GM12878 (cell line): ENCODE measurements at regions not wholly inside any gene's neighbourhood (a gene's known extent, or its start where the extent isn't known, plus 50 kb on each side); places are given as distances from the start of the nearest gene placed in this dataset.

Source experiments
- ATAC-seq: fragments of 200-7000 bp; cut with Tn5 transposase; 3 replicates; pipeline ENCODE4 v1.9.1; 2020; ENCODE audit warnings: mild to moderate bottlenecking, moderate library complexity
- BruUV-seq: library from RNA; stranded (reverse); fragments of 400-500 nt; replicated peaks from 2 replicates; lab custom pipeline; 2021; lab: Mats Ljungman, UMichigan
- CTCF ChIA-PET: fragments of 300-600 bp; sonication (Branson Sonifier 250); formaldehyde crosslinking; extraction: SDS; loops from one replicate; lab custom pipeline; 2021; ENCODE audit warnings: inconsistent platforms; lab: Yijun Ruan, JAX
- POLR2A ChIA-PET: fragments of 350-600 bp; formaldehyde crosslinking; extraction: SDS; loops from one replicate; lab custom pipeline; 2021; ENCODE audit warnings: inconsistent platforms; lab: Charles Lee
- RAD21 ChIA-PET: fragments of 300-600 bp; sonication (Branson Sonifier 250); formaldehyde crosslinking; loops from one replicate; lab custom pipeline; 2023; ENCODE audit warnings: antibody characterized with exemption; ENCODE audit not compliant: unreplicated experiment; lab: Charles Lee
- SMC1A ChIA-PET: fragments of 300-600 bp; sonication (Branson Sonifier 250); formaldehyde crosslinking; loops from one replicate; lab custom pipeline; 2023; ENCODE audit not compliant: unreplicated experiment, uncharacterized antibody; lab: Charles Lee
- DNase-seq: peaks from one replicate; pipeline ENCODE4 v3.0.0-alpha.2; 2011; ENCODE audit warnings: low read depth, low spot score
- FAIRE-seq: peaks from 3 replicates; lab custom pipeline; 2011; peaks lifted over from hg19 to GRCh38; lab: Jason Lieb, UNC
- H2AFZ ChIP-seq: 2 replicates; pipeline ENCODE4 v1.6.0; 2011; ENCODE audit warnings: low read depth, low read length, control low read depth; ENCODE audit not compliant: control insufficient read depth
- H3K27ac ChIP-seq: 2 replicates; pipeline ENCODE4 v1.5.1; 2011; ENCODE audit warnings: control low read depth; ENCODE audit not compliant: control insufficient read depth, insufficient read depth
- H3K27me3 ChIP-seq, 2 experiments: replicated peaks in 1 of 2; 2 replicates each; pipeline versions ENCODE4 v1.6.0 to v1.6.1; 2011; ENCODE audit warnings: low read length in 1 of 2; ENCODE audit not compliant: control insufficient read depth in 2 of 2, insufficient read depth in 2 of 2
- H3K36me3 ChIP-seq, 2 experiments: 2 replicates each; pipeline ENCODE4 v1.5.1; 2011; ENCODE audit warnings: low read length in 1 of 2; ENCODE audit not compliant: control insufficient read depth in 2 of 2, insufficient read depth in 2 of 2
- H3K4me1 ChIP-seq: 2 replicates; pipeline ENCODE4 v1.6.1; 2011; ENCODE audit warnings: mild to moderate bottlenecking, low read length, moderate library complexity, mixed read lengths; ENCODE audit not compliant: control insufficient read depth, insufficient read depth
- H3K4me2 ChIP-seq: 2 replicates; pipeline ENCODE4 v1.6.0; 2011; ENCODE audit warnings: control low read depth; ENCODE audit not compliant: control insufficient read depth, insufficient read depth
- H3K4me3 ChIP-seq: fragments of 200-600 bp; sonication (generic); 2 replicates; pipeline ENCODE4 v1.5.1; 2016
- H3K79me2 ChIP-seq: 2 replicates; pipeline ENCODE4 v1.6.0; 2011; ENCODE audit warnings: low read length; ENCODE audit not compliant: control insufficient read depth, insufficient read depth
- H3K9ac ChIP-seq: 2 replicates; pipeline ENCODE4 v1.8.0; 2011; ENCODE audit warnings: low read length, control low read depth, mixed read lengths; ENCODE audit not compliant: control insufficient read depth, insufficient read depth
- H3K9me3 ChIP-seq: replicated peaks from 3 replicates; pipeline ENCODE4 v1.5.1; 2011; ENCODE audit warnings: mild to moderate bottlenecking, low read length; ENCODE audit not compliant: control insufficient read depth, insufficient read depth
- H4K20me1 ChIP-seq: 2 replicates; pipeline ENCODE4 v1.6.0; 2011; ENCODE audit not compliant: control insufficient read depth, insufficient read depth
- ATF7 ChIP-seq: fragments of 450-650 bp; IDR thresholded peaks from 2 replicates; pipeline ENCODE4 v1.6.1; 2016; ENCODE audit warnings: low read depth, mild to moderate bottlenecking
- BHLHE40 ChIP-seq, 2 experiments: fragments of 450-650 bp in 1 of 2; IDR thresholded peaks; 2 replicates each; pipeline ENCODE4 v1.6.1; 2011 to 2017; ENCODE audit warnings: low read depth in 2 of 2, borderline replicate concordance in 1 of 2, improper control_type of control experiment in 1 of 2, low read length in 1 of 2, mild to moderate bottlenecking in 1 of 2
- CBX5 ChIP-seq: sonication (generic); IDR thresholded peaks from 2 replicates; pipeline ENCODE4 v1.6.1; 2016; ENCODE audit warnings: low read depth, moderate library complexity, mild to moderate bottlenecking, inconsistent platforms
- CREM ChIP-seq: IDR thresholded peaks from 2 replicates; pipeline ENCODE4 v1.6.1; 2014; ENCODE audit warnings: antibody characterized with exemption, low read depth
- KAT2A ChIP-seq: conservative IDR thresholded peaks from 2 replicates; pipeline ENCODE4 v1.6.1; 2011; ENCODE audit warnings: low read depth, low read length; ENCODE audit not compliant: control insufficient read depth
- KDM1A ChIP-seq: fragments of 200-600 bp; sonication (generic); IDR thresholded peaks from 2 replicates; pipeline ENCODE4 v1.6.1; 2016; ENCODE audit warnings: borderline replicate concordance
- MYC ChIP-seq: IDR thresholded peaks from 2 replicates; pipeline ENCODE4 v1.6.1; 2011; ENCODE audit warnings: mild to moderate bottlenecking, low read length, moderate library complexity, inconsistent platforms; ENCODE audit not compliant: insufficient read depth, insufficient replicate concordance, insufficient read length, severe bottlenecking
- RELA ChIP-seq: fragments of 450-650 bp; IDR thresholded peaks from 2 replicates; pipeline ENCODE4 v1.8.0; 2014; ENCODE audit warnings: borderline replicate concordance; ENCODE audit not compliant: partially characterized antibody
- SREBF2 ChIP-seq: IDR thresholded peaks from 2 replicates; pipeline ENCODE4 v1.6.1; 2012; ENCODE audit warnings: mild to moderate bottlenecking, low read length
- SUPT20H ChIP-seq: IDR thresholded peaks from 2 replicates; pipeline ENCODE4 v1.6.1; 2011; ENCODE audit warnings: low read depth, mild to moderate bottlenecking, low read length, moderate library complexity, borderline replicate concordance; ENCODE audit not compliant: control insufficient read depth
- SUZ12 ChIP-seq: fragments of 200-600 bp; sonication (generic); IDR thresholded peaks from one replicate; pipeline ENCODE4 v1.6.1; 2018; ENCODE audit warnings: antibody characterized with exemption, mild to moderate bottlenecking; ENCODE audit not compliant: unreplicated experiment
- TARDBP ChIP-seq: IDR thresholded peaks from 2 replicates; pipeline ENCODE4 v1.6.1; 2016; ENCODE audit warnings: borderline replicate concordance
- TCF12 ChIP-seq: IDR thresholded peaks from 2 replicates; pipeline ENCODE4 v1.6.1; 2011; ENCODE audit warnings: low read depth, mild to moderate bottlenecking, low read length
- YBX1 ChIP-seq: fragments of 450-650 bp; IDR thresholded peaks from 2 replicates; pipeline ENCODE4 v1.6.1; 2016; ENCODE audit warnings: antibody characterized with exemption
- ZBED1 ChIP-seq: IDR thresholded peaks from 2 replicates; pipeline ENCODE4 v1.6.1; 2016; ENCODE audit warnings: borderline replicate concordance
- WGBS: methylation state at CpG from one replicate; pipeline ENCODE4 v1.1.6; 2016; ENCODE audit warnings: low lambda C conversion rate; ENCODE audit not compliant: insufficient replicate concordance, insufficient coverage; ENCODE audit errors: missing lambda C conversion rate; 5-methylcytosine and 5-hydroxymethylcytosine counted together
- in situ Hi-C: fragments of 300-500 bp; cut with MboI; formaldehyde crosslinking; loops from 9 replicates; pipeline ENCODE4 v1.14.3; 2018; ENCODE audit warnings: mixed read lengths
- intact Hi-C: fragments of 100-400 bp; cut with micrococcal nuclease; formaldehyde crosslinking; loops from one replicate; pipeline ENCODE4 v1.14.2; 2022; ENCODE audit not compliant: unreplicated experiment
- TF ChIP-seq, protein P1 (sequence below): fragments of 450-650 bp; IDR thresholded peaks from 2 replicates; pipeline ENCODE4 v1.6.1; 2018; ENCODE audit warnings: borderline replicate concordance, mild to moderate bottlenecking; ENCODE audit not compliant: partially characterized antibody
- TF ChIP-seq, protein P2 (sequence below): fragments of 450-650 bp; IDR thresholded peaks from 2 replicates; pipeline ENCODE4 v1.6.1; 2017; ENCODE audit warnings: antibody characterized with exemption, mild to moderate bottlenecking, moderate library complexity

DNA sequence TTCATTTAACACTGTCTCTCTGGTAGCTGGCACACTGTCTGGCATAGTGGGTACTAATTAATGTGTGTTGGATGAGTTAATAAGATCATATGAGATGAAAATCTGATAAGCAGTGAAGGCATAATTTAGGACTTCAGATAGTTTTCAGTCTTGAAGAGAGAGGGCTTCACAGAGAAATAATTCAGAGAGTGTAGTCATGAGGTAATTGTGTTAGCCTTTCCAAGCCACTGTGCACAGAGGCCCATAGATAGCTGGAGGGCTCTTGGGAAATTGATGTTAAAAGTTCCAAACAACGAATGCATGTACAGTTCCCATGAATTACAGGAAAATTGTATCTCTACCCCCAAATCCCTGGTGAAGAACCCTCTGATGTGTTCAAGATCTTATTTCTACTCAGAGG is 133.8 kb upstream of the HMGA2 start:
- H3K4me3 ChIP-seq = no peak overlapping the region
- RAD21 ChIA-PET = interaction anchor here (0.6 to 0.7 kb wide), 2 partner anchors 88 to 713 kb away, joined by 3 read pairs; no protein-coding TSS in a partner anchor
- no peak for DNase-seq
- no peak for FAIRE-seq
- CTCF ChIA-PET = no interaction called here
- WGBS = 0% methylated on average over 1 of the region's 1 CpG
- in situ Hi-C loops (no loop called here), intact Hi-C loops (no loop called here)
- no peaks in the 10 kb centered on the region for H3K4me1 ChIP-seq
- TF ChIP-seq YBX1 (no peak), KAT2A (no peak), BHLHE40 (IDR thresholded peaks at IDR 0.05; ENCODE audit: borderline replicate concordance in 1 of 2, low read depth in 2 of 2, low read length in 1 of 2) (no peak), SUZ12 (no peak), CREM (no peak), ZBED1 (no peak), ATF7 (no peak), TARDBP (no peak), CBX5 (no peak), SREBF2 (no peak), MYC (no peak), KDM1A (no peak), SUPT20H (no peak), TCF12 (no peak), RELA (no peak)
- TF ChIP-seq, protein P1, sequence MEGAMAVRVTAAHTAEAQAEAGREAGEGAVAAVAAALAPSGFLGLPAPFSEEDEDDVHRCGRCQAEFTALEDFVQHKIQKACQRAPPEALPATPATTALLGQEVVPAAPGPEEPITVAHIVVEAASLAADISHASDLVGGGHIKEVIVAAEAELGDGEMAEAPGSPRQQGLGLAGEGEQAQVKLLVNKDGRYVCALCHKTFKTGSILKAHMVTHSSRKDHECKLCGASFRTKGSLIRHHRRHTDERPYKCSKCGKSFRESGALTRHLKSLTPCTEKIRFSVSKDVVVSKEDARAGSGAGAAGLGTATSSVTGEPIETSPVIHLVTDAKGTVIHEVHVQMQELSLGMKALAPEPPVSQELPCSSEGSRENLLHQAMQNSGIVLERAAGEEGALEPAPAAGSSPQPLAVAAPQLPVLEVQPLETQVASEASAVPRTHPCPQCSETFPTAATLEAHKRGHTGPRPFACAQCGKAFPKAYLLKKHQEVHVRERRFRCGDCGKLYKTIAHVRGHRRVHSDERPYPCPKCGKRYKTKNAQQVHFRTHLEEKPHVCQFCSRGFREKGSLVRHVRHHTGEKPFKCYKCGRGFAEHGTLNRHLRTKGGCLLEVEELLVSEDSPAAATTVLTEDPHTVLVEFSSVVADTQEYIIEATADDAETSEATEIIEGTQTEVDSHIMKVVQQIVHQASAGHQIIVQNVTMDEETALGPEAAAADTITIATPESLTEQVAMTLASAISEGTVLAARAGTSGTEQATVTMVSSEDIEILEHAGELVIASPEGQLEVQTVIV = no peak
- TF ChIP-seq, protein P2, sequence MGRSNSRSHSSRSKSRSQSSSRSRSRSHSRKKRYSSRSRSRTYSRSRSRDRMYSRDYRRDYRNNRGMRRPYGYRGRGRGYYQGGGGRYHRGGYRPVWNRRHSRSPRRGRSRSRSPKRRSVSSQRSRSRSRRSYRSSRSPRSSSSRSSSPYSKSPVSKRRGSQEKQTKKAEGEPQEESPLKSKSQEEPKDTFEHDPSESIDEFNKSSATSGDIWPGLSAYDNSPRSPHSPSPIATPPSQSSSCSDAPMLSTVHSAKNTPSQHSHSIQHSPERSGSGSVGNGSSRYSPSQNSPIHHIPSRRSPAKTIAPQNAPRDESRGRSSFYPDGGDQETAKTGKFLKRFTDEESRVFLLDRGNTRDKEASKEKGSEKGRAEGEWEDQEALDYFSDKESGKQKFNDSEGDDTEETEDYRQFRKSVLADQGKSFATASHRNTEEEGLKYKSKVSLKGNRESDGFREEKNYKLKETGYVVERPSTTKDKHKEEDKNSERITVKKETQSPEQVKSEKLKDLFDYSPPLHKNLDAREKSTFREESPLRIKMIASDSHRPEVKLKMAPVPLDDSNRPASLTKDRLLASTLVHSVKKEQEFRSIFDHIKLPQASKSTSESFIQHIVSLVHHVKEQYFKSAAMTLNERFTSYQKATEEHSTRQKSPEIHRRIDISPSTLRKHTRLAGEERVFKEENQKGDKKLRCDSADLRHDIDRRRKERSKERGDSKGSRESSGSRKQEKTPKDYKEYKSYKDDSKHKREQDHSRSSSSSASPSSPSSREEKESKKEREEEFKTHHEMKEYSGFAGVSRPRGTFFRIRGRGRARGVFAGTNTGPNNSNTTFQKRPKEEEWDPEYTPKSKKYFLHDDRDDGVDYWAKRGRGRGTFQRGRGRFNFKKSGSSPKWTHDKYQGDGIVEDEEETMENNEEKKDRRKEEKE = no peak
- H2AFZ ChIP-seq = no peak overlapping the region
- no peaks in the 10 kb centered on the region for H3K9me3 ChIP-seq
- ATAC-seq = no peak
- POLR2A ChIA-PET = no interaction called here
- H3K36me3 ChIP-seq = no peaks in the 10 kb centered on the region
- BruUV-seq = no TSS peak
- H3K79me2 ChIP-seq = no peaks in the 10 kb centered on the region
- SMC1A ChIA-PET = interaction anchor here (0.6 to 1.9 kb wide), 2 partner anchors 15 to 820 kb away, joined by 4 to 5 read pairs; no protein-coding TSS in a partner anchor
- H3K4me2 ChIP-seq = no peak overlapping the region
- no peak overlapping the region for H3K9ac ChIP-seq
- H3K27me3 ChIP-seq = 0 out of 4 replicates have a peak, but pooled peaks cover 0 to 5% of the 10 kb centered on the region in 2 experiments
- no peaks in the 10 kb centered on the region for H4K20me1 ChIP-seq
- no peak overlapping the region for H3K27ac ChIP-seq
